Fibroblast of the aortic adventitia (primary cell): ENCODE measurements at regions not wholly inside any gene's neighbourhood (a gene's known extent, or its start where the extent isn't known, plus 50 kb on each side); places are given as distances from the start of the nearest gene placed in this dataset.

Experiments
- DNase-seq: peaks from one replicate; pipeline ENCODE4 v3.0.0-alpha.2; 2010; ENCODE audit warnings: low read depth
- H3K4me3 ChIP-seq: 2 replicates; pipeline ENCODE4 v1.5.1; 2011; ENCODE audit warnings: low read depth, mild to moderate bottlenecking, control low read depth, low read length, moderate library complexity
- CTCF ChIP-seq: IDR thresholded peaks from 2 replicates; pipeline ENCODE4 v1.5.1; 2011; ENCODE audit warnings: mild to moderate bottlenecking, low read length, control low read depth, inconsistent platforms; ENCODE audit not compliant: insufficient read depth

- peak; percentile 85 for DNase-seq
- no peak overlapping the region for H3K4me3 ChIP-seq
- TF ChIP-seq CTCF: no peak
Observed at GRCh38 chr16:54462151-54462651, 175.6 kb upstream of the IRX3 start.

DNA sequence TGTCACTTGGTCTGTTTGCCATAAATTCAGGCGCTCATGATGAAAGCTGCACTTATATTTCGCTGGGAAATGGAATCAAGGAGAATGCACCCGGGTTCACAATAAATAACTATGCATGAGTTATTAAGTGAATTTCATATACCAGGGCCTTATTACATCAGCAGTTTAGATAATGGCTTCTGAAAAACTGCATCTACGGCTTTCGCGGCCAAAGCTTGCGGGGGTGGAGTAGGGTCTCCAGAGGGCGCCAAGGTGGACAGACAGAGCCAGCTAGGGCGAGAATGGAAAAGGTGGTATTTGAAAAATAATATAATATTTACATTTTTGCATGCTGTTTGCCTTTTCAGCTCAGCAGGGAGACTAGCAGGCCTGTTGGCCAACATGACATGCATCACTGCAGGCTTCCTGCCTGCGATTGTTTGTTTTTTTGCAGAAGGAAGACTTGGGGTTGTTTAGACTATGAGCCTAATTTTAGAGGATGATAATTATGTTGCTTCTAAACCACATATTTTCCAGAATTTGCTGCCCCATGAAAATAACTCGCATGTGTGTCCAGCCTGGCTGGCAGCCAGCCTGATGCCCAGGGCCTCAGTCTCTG is 173.8 kb upstream of the IRX3 start:
- peak; percentile 10 for DNase-seq
- no peak for TF ChIP-seq CTCF
- H3K4me3 ChIP-seq: no peak overlapping the region

DNA sequence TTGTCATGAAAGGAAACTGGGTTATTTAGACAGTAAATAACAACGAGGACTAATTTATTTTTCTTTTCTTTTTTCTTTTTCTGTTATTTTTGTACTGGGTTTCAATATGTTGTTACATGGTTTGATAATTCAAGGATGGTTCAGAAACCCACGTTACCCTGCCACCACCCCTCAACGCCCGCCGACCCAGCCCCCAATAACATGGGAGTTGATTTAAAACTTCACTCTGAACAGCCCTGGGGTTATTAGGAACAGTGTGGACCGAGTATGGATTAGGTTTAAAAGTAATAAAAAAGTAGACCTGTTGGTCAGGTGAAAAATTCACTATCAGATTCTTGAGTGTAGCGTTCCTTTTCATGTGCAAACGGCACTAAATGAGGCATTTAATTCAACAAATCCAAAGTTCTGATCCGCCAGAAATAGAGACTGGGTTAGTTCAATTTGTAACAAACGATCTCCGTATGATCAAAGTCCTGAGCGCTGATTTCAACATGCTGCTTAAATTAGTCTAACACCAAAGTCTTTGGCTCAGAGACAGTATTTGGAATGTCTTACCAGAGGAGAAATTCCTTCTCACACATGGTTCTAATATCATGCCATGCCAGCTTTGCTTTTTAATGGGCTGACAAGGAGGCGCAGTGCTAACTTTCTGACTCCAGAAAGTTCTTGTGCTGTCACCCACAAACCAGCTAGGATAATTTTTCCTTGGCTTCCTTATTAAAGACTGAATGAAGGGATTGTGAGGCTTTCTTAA is 173.1 kb upstream of the IRX3 start:
- H3K4me3 ChIP-seq: no peak overlapping the region
- peak; percentile 62 for DNase-seq
- TF ChIP-seq CTCF: no peak

DNA sequence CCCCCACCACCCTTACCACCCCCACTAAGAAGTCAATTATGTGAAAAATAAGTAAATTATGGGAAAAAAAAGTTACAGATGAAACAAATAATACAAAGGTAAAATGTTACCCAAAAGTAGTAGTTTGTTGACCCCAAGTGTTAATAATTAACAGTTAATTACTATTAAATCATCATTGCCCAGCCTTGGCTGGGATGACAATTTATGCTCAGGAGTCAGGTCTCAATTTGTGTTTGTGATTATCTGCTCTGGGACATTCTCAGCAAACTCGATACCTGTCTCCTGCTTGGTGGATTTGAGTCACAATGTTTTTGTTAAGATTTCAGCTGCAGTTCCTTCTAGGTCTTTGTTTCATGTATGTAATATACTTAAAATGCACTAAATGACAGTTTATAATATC is 172.3 kb upstream of the IRX3 start:
- DNase-seq: no peak
- TF ChIP-seq CTCF: no peak
- no peak overlapping the region for H3K4me3 ChIP-seq

DNA sequence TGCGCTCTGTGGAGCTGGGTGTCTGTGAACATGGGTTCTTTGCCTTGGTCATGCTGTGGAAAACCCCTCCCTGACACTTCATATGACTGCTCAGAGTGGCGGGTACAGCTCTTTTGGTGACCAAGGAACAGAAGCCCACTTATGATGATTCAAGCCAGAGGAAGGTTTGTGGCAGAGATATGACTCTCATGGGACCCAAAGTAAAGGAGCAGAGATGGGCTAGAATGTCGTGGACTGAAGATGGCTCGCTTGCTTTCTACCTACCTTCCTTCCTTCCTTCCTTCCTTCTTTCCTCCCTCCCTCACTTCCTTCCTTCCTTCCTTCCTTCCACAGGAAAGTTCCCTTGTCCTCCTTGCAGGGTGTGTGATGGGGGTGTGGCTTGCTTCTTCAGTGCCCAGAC is 169.7 kb upstream of the IRX3 start:
- no peak for TF ChIP-seq CTCF
- DNase-seq: no peak
- H3K4me3 ChIP-seq: no peak overlapping the region

DNA sequence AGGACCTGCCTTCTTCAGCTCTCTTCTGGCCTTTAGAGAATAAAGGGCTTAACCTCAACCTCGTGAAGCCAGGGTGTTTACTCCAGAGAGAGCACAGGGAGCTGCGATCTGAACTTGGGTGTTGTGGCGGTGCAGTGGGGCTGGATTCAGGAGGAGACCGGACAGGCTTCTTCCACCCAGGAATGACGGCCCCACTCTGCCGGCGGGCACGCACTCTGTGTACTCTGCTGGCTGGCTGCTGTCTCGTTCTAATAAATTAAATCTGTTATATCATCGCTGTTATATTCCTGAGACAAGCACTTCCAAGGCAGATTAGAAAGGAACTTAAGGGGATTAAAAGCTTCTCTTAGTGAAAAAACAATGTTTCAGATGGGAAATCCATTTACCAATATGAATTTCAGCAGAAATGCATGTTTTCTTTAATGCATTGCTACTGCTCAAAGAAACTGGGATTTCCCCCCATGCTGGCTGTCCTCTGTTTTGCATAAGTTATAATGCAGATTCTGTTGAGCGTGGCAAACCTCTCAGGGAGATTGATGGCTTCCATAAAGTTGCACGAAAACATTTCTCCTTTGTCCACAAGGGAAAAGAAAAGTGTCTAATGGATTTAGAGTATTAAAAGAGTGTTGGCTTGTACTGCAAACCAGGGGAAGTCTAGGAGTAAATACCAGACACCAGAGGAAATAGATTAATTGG is 168.6 kb upstream of the IRX3 start:
- no peak overlapping the region for H3K4me3 ChIP-seq
- TF ChIP-seq CTCF: no peak
- no peak for DNase-seq
